Medulla oblongata (tissue), 1 donor: ENCODE measurements at regions not wholly inside any gene's neighbourhood (a gene's known extent, or its start where the extent isn't known, plus 50 kb on each side); places are given as distances from the start of the nearest gene placed in this dataset.
"Not testable (repeated sequence)": the region's sequence is repeated elsewhere in the genome, so short reads cannot be mapped to it uniquely, and the experiment has no call there.

ENCODE experiments used
- DNase-seq: peaks from one replicate; pipeline ENCODE4 v3.0.0-alpha.2; 2015; ENCODE audit errors: extremely low spot score

GRCh38 chr4:181835348-181835747, 407.9 kb upstream of the TENM3 start:
- no peak for DNase-seq

DNA sequence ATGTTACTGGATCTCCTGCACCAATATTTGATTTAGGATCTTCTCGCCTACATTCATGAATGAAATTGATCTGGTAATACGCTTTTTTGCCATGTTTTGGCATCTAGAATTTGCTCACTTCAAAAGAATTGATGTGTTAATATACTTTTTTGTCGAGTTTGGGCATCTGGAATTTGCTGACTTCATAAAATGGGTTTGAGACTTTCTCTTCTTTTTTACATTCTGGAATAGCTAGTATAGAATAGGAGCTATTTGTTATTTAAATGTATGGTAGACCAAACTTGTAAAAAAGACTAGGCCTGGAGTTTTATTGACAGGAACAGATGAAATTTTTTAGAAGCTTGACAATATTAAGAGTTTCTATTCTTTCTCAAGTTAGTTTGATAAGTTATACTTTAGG, 404.9 kb upstream of the TENM3 start:
- no peak for DNase-seq

DNA sequence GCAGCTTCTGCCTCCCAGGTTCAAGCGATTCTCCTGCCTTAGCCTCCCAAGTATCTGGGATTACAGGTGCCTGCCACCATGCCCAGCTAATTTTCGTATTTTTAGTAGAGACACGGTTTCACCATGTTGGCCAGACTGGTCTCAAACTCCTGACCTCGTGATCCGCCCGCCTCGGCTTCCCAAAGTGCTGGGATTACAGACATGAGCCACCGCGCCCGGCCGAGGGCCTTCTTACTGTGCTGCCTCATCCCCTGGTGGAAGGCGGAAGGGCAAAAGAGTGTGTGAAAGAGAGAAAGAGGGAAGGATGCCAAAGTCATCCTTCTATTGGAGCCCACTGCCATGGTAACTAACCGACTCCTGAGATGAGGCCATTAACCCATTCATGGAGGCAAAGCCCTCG, 399.4 kb upstream of the TENM3 start:
- not testable (repeated sequence) for DNase-seq

GRCh38 chr4:181845617-181846016, 397.6 kb upstream of the TENM3 start:
- DNase-seq = no peak

GRCh38 chr4:181846934-181847333, 396.3 kb upstream of the TENM3 start:
- no peak for DNase-seq

GRCh38 chr4:181848357-181848756, 394.8 kb upstream of the TENM3 start:
- DNase-seq = no peak

DNA sequence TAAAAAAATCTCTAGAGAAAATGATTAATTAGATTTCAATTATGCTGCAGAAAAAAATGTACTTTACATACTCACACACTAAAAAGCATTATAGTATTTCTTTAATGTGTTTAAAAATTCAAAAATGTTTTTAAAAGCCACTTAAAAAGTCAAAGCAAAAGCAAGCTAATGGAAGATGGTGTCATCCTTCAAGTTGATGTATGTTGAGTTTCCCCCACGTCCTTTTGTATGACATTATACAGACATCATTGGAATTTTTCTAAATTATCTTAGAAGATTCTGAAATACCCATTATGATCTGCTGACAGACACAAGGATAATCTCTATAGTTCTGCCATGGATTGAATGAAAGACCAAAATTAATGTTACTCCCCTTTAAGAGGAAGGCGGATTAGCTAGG, 393.7 kb upstream of the TENM3 start:
- DNase-seq = no peak

- no peak for DNase-seq
These were observed 389.2 kb upstream of the TENM3 start for GRCh38 chr4:181853881-181854511.

DNA sequence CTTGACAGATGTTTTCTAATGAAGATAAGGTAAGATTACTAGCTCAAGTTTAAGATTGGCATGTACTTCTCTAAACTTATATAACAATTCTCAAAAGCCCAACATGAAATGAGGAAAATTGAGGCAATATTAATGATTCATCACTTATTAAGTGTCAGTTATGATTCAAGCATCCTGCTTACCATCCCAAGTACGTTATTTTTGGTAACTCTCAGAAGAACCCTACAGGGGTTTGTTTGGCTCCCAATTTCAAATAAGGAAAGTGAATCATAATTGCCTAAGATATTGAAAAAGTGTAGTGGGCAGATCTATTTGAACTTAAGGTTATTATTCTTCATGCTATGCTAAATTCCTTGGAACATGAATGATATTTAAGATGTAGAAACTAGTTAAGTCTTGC, 387.9 kb upstream of the TENM3 start:
- no peak for DNase-seq

- not testable (repeated sequence) for DNase-seq
These were observed 385.7 kb upstream of the TENM3 start for GRCh38 chr4:181857471-181857870.

DNA sequence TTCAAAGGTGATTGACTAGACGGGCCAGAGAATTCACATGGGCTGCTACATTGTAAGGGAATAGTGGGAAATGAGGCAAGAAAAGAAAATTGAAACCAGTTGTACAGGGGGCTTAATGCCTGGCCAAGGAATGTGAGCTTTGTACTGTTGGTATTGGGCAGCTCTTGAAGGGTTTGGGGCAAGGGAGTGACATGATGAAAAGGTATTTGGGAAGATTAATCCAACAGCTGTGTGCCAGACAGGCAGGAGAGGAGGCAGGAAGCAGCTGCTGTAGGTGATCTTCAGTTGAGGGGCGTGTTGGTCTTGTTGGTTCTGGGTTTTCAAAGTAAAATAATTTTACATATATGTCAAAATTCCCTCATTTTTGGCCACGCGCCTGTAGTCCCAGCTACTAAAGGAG, 384.5 kb upstream of the TENM3 start:
- DNase-seq = no peak

DNA sequence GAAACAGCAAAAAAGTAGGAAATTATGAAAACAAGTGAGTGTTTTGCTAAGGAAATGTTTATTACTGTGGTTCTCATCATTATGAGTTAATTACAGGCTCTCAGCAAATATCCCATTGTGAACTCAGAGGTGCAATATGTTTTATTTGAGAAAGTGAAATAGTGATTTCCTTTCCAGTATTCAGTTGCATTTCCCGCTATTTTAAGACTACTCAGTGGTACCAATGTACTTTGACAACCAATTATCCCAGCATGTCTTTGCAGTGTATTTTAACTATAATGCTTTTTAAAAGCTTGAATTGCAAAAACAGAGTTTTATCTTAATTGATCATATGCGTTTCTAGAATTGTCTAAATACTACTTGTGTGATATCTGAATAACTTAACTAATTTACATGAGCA, 383.8 kb upstream of the TENM3 start:
- no peak for DNase-seq

- no peak for DNase-seq
These were observed 383.0 kb upstream of the TENM3 start for GRCh38 chr4:181860157-181860556.

DNA sequence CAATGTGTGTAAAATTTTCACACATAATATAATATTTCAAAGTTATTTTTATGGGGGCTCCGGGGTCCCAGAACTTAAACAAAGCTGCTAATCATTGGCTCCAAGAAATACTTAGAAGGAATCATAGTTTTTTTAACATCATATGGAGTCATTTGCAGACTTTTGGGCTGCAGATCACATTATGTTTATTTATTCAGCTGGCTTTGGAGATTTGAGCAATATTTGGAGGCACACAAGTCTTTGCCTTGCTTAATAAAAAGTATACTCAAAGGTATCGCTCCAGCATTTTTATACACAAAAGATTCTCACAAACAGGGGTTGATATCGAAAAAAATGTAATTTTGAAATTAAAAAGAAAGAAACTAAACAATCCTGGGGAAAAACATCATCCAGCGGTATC, 382.5 kb upstream of the TENM3 start:
- DNase-seq = no peak

DNA sequence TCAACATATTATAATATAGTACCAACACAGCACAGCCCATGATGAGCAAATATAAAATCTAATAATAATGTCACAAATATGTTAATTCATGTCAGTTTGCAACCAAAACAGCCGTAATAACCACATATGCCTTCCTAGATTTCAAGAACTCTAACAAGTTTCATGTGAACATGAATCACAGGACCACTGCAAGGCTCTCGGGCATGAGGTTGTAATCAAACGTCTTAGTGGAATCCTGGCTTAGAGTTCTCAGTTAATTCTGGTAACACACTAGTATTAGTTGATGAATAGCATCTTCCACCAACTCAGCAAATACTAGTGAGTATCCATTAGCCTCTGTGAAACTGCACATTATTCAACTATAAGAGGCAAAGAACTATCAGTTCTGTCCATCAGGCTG, 379.3 kb upstream of the TENM3 start:
- no peak for DNase-seq

GRCh38 chr4:181870326-181870725, 372.9 kb upstream of the TENM3 start:
- DNase-seq = no peak

GRCh38 chr4:181874602-181875001, 368.6 kb upstream of the TENM3 start:
- DNase-seq = no peak

DNA sequence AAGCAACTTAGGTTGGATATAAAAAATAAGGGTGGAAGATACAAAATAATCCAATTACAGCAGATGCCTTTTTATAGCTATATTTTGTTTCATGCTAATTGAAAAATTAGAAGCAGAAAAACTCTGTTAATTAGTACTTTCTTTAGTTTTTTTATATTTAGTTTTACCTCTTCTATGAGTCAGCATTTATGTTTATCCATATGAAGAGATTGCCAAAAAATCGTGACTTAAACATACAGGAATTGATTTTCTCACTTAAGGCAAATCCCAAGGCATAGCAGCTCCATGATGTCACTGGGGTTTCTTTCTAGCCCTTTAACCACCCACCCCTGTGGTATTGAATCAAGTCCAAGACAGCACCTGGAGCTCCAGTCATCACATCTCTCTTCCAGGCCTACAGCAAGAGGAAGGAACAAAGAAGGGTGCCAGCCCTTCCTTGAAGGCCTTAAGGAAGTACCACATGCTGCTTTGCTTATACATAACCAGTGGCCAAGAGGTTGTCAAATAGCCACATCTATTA, 365.8 kb upstream of the TENM3 start:
- DNase-seq = no peak

- DNase-seq = no peak
These were observed 353.2 kb upstream of the TENM3 start for GRCh38 chr4:181890031-181890430.

- DNase-seq = no peak
These were observed 352.3 kb upstream of the TENM3 start for GRCh38 chr4:181890911-181891310.

DNA sequence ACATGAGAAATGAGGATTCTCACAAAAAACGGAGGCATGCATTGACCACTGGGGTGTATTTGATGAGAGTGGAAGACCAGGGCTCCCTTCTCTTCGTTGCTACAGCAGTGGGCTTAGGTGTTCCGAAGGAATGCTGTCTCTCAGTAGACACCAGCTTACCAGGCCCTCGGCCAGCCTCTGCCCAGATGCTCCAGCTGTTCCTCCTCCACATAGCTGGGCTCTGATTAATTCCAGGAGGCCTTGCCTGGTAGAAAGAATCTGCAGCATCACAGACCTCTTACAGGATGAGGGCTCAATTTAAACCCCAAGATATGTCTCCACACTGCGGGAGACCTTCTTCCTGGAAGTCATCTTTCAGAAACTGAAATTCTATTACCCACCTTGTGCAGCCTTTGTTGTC, 346.6 kb upstream of the TENM3 start:
- DNase-seq = no peak

GRCh38 chr4:181897935-181898334, 345.3 kb upstream of the TENM3 start:
- DNase-seq = no peak

- not testable (repeated sequence) for DNase-seq
These were observed 340.8 kb upstream of the TENM3 start for GRCh38 chr4:181902404-181902803.

DNA sequence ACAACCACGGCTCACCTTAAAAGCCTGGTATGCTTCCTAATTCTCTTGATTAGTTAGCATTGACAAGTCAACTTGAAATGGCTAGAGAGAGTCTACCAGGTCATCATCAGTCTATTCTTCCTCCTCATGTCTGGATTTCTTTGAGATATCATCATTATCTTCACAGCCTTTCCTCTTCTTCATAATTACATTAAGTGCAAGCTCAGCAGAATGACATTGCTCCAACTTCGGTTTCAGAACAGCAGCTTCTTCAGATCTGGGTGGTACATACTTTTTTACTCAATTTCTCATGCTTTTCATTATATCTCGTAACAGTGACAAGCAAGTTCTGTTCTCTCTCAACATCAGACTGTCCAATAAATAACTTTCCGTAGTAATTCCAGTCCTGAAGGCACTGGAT, 337.5 kb upstream of the TENM3 start:
- no peak for DNase-seq
